Mucosa of descending colon (tissue), 3 donors: ENCODE measurements at regions not wholly inside any gene's neighbourhood (a gene's known extent, or its start where the extent isn't known, plus 50 kb on each side); places are given as distances from the start of the nearest gene placed in this dataset.

Experiments
- ATAC-seq: fragments of 200-7000 bp; cut with Tn5 transposase; one replicate; pipeline ENCODE4 v1.9.1; 2020; ENCODE audit warnings: mild to moderate bottlenecking, moderate library complexity
- DNase-seq, 3 donors: peaks; one replicate each; pipeline ENCODE4 v3.0.0-alpha.2; 2020
- H3K36me3 ChIP-seq: fragments of 200-600 bp; one replicate; pipeline ENCODE4 v1.8.0; 2021; ENCODE audit warnings: low read depth, mild to moderate bottlenecking
- H3K4me1 ChIP-seq: fragments of 200-600 bp; one replicate; pipeline ENCODE4 v1.8.0; 2021; ENCODE audit warnings: low read depth, mild to moderate bottlenecking
- H3K4me3 ChIP-seq: fragments of 200-600 bp; one replicate; pipeline ENCODE4 v1.8.0; 2021; ENCODE audit warnings: mild to moderate bottlenecking
- H3K9me3 ChIP-seq: fragments of 200-600 bp; one replicate; pipeline ENCODE4 v1.8.0; 2021; ENCODE audit warnings: mild to moderate bottlenecking
- CTCF ChIP-seq: fragments of 200-600 bp; IDR thresholded peaks from one replicate; pipeline ENCODE4 v1.8.0; 2022; ENCODE audit warnings: antibody characterized with exemption, mild to moderate bottlenecking
- intact Hi-C, 2 donors: fragments of 100-400 bp; cut with DNase I in 1 of 2; cut with micrococcal nuclease in 1 of 2; formaldehyde crosslinking; loops; one replicate each; pipeline versions ENCODE4 v1.11.0 to v1.11.1; 2022; cut with DNase I, micrococcal nuclease
- donor health status: DM: no; HTN: no; CAD: no; lungs with moderate emphysema.
- donor health status: DM: no; HTN: no; CAD: no.
- donor health status: DM: no; HTN: yes; CAD: no.

GRCh38 chr3:34386309-34386708 lies 587.9 kb downstream of the PDCD6IP start:
- DNase-seq (no peak), ATAC-seq (peak; percentile 56)
- intact Hi-C loops = no loop called here
- H3K4me1 ChIP-seq = peaks cover 10% of the 10 kb centered on the region
- TF ChIP-seq CTCF = no peak
- H3K36me3 ChIP-seq = no peaks in the 10 kb centered on the region
- H3K9me3 ChIP-seq = no peaks in the 10 kb centered on the region
- no peak overlapping the region for H3K4me3 ChIP-seq

- H3K4me1 ChIP-seq = no peaks in the 10 kb centered on the region
- TF ChIP-seq CTCF = no peak
- H3K36me3 ChIP-seq = no peaks in the 10 kb centered on the region
- no peaks in the 10 kb centered on the region for H3K9me3 ChIP-seq
- ATAC-seq = no peak
- intact Hi-C loops = no loop called here
- H3K4me3 ChIP-seq = no peak overlapping the region
- no peak for DNase-seq
These were observed 589.6 kb downstream of the PDCD6IP start for GRCh38 chr3:34387826-34388564.

- Histone ChIP-seq H3K4me1 (no peaks in the 10 kb centered on the region), H3K9me3 (no peaks in the 10 kb centered on the region), H3K36me3 (no peaks in the 10 kb centered on the region), H3K4me3 (no peak overlapping the region)
- no peak for DNase-seq
- intact Hi-C loops = no loop called here
- TF ChIP-seq CTCF = no peak
- no peak for ATAC-seq
These were observed 590.4 kb downstream of the PDCD6IP start for GRCh38 chr3:34388830-34389229.

- TF ChIP-seq CTCF = no peak
- DNase-seq (no peak), ATAC-seq (no peak)
- Histone ChIP-seq H3K4me1 (no peaks in the 10 kb centered on the region), H3K9me3 (no peaks in the 10 kb centered on the region), H3K4me3 (no peak overlapping the region), H3K36me3 (no peaks in the 10 kb centered on the region)
- intact Hi-C loops = no loop called here
These were observed 596.7 kb downstream of the PDCD6IP start for GRCh38 chr3:34394978-34395748.

GRCh38 chr3:34396288-34396687 lies 597.9 kb downstream of the PDCD6IP start:
- Histone ChIP-seq H3K4me1 (no peaks in the 10 kb centered on the region), H3K4me3 (no peak overlapping the region), H3K36me3 (no peaks in the 10 kb centered on the region), H3K9me3 (no peaks in the 10 kb centered on the region)
- DNase-seq (no peak), ATAC-seq (peak; percentile 14)
- intact Hi-C loops = no loop called here
- TF ChIP-seq CTCF = no peak
